Spleen (tissue), 11 donors: ENCODE measurements at regions not wholly inside any gene's neighbourhood (a gene's known extent, or its start where the extent isn't known, plus 50 kb on each side); places are given as distances from the start of the nearest gene placed in this dataset.

Source experiments
- DNase-seq: peaks from one replicate; pipeline ENCODE4 v3.0.0-alpha.2; 2020
- H3K27ac ChIP-seq, 8 donors: fragments of 200-600 bp; sonication (generic) in 7 of 8; 1 replicate in 4 of 8; 2 replicates in 4 of 8; pipeline versions ENCODE4 v1.5.0 to v1.8.0; 2016 to 2021; ENCODE audit warnings: inconsistent platforms in 4 of 8, mild to moderate bottlenecking in 4 of 8, moderate library complexity in 1 of 8
- H3K27me3 ChIP-seq, 7 donors: fragments of 200-600 bp; sonication (generic) in 6 of 7; replicated peaks in 1 of 7; 1 replicate in 4 of 7; 2 replicates in 3 of 7; pipeline versions ENCODE4 v1.5.0 to v1.8.0; 2016 to 2021; ENCODE audit warnings: inconsistent platforms in 3 of 7, mild to moderate bottlenecking in 1 of 7
- H3K36me3 ChIP-seq, 6 donors: fragments of 200-600 bp; sonication (generic) in 5 of 6; 1 replicate in 4 of 6; 2 replicates in 2 of 6; pipeline versions ENCODE4 v1.5.0 to v1.8.0; 2016 to 2021; ENCODE audit warnings: inconsistent platforms in 2 of 6
- H3K4me1 ChIP-seq, 6 donors: fragments of 200-600 bp; sonication (generic) in 5 of 6; 1 replicate in 3 of 6; 2 replicates in 3 of 6; pipeline versions ENCODE4 v1.5.0 to v1.8.0; 2016 to 2021; ENCODE audit warnings: inconsistent platforms in 3 of 6
- H3K4me3 ChIP-seq, 8 donors: fragments of 200-600 bp; sonication (generic) in 7 of 8; 1 replicate in 4 of 8; 2 replicates in 4 of 8; pipeline versions ENCODE4 v1.5.0 to v1.8.0; 2016 to 2021; ENCODE audit warnings: inconsistent platforms in 4 of 8, mild to moderate bottlenecking in 4 of 8, moderate library complexity in 2 of 8
- H3K9me3 ChIP-seq, 8 donors: fragments of 200-600 bp; sonication (generic) in 7 of 8; 1 replicate in 4 of 8; 2 replicates in 4 of 8; pipeline versions ENCODE4 v1.5.0 to v1.8.0; 2016 to 2021; ENCODE audit warnings: inconsistent platforms in 4 of 8
- POLR2A ChIP-seq, 3 donors: fragments of 450-650 bp; IDR thresholded peaks; one replicate each; pipeline ENCODE4 v1.5.1; 2017; ENCODE audit warnings: antibody characterized with exemption in 3 of 3, mild to moderate bottlenecking in 1 of 3
- POLR2AphosphoS5 ChIP-seq, 3 donors: sonication (generic); formaldehyde crosslinking; IDR thresholded peaks; one replicate each; pipeline ENCODE4 v1.5.1; 2017; ENCODE audit warnings: antibody characterized with exemption in 3 of 3
- WGBS, 5 donors: extraction: QIAGEN DNeasy Blood & Tissue Kit in 3 of 5; methylation state at CpG; one replicate each; pipeline versions ENCODE4 v1.1.5 to v1.1.7; 2013 to 2018; 5-methylcytosine and 5-hydroxymethylcytosine counted together
- intact Hi-C: fragments of 100-400 bp; cut with DNase I; formaldehyde crosslinking; loops from one replicate; pipeline ENCODE4 v1.15.0; 2023; ENCODE audit warnings: low total_unique reads
- TF ChIP-seq, protein P1 (sequence below), 11 experiments: fragments of 200-600 bp in 7 of 11; fragments of 450-650 bp in 4 of 11; sonication (generic) in 4 of 11; IDR thresholded peaks in 8 of 11; conservative IDR thresholded peaks in 3 of 11; 1 replicate in 7 of 11; 2 replicates in 4 of 11; pipeline versions ENCODE4 v1.4.0 to v1.8.0; 2016 to 2021; ENCODE audit warnings: antibody characterized with exemption in 11 of 11, inconsistent platforms in 4 of 11, mild to moderate bottlenecking in 1 of 11
- donor health status: healthy with polysubstance abuse.
- donor health status: DM: no; HTN: no; CAD: no; lungs with moderate emphysema.
- donor health status: DM: no; HTN: no; CAD: no.
- donor health status: Bipolar disorder and iron deficiency.
- donor health status: healthy.
- donor health status: DM: no; HTN: no; CAD: no.
- donor health status: DM: yes; HTN: yes; CAD: no.

DNA sequence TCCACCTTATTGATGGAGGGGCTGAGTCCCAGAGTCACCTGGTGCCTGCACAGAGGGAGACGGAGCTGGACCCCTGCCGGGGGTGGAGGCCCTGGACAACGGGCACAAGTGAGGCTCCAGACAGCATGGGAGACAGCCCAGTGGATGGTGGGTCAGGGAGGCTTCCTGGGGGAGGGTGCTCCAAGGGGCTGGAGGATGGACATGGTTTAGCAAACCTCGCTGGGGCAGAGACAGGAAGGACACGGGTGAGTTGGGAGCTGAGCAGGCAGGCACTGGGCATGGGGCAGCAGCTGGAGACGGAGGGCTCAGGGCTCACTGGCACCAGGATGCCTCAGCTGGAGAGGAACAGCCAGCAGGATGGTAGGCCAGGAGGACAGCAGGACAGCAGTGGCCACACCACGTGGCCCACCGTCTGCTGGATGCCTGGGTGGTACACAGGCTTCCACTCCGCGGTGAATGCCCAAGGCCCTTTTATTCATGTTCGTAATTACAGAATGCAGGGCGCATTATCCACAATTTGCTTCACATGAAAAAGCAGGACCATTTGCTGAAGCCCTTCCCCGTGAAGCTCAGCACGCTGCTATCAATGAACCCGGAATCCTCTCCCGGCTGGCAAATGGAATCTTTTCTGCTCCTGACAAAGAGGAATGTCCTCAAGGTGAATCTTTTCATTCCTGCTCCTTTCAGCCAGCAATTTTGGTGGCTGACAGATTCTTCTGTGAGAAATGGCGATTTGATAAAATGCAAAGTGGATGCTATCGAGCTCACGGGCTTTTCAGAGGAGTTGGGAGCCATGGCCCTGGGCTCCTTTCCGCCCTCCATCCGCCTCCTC is 138.1 kb upstream of the C14orf180 start:
- Histone ChIP-seq H3K9me3 (no peaks in the 10 kb centered on the region), H3K27ac (no peak overlapping the region), H3K27me3 (peaks cover 0 to 9% (median 0%) of the 10 kb centered on the region in 7 donors), H3K36me3 (no peaks in the 10 kb centered on the region), H3K4me1 (peaks cover 6 to 15% (median 10%) of the 10 kb centered on the region in 6 donors), H3K4me3 (no peak overlapping the region)
- 82 to 92% (median 89%) methylated on average over 15 to 21 of the region's 21 CpGs for whole genome bisulfite sequencing, 5 donors
- TF ChIP-seq, protein P1, sequence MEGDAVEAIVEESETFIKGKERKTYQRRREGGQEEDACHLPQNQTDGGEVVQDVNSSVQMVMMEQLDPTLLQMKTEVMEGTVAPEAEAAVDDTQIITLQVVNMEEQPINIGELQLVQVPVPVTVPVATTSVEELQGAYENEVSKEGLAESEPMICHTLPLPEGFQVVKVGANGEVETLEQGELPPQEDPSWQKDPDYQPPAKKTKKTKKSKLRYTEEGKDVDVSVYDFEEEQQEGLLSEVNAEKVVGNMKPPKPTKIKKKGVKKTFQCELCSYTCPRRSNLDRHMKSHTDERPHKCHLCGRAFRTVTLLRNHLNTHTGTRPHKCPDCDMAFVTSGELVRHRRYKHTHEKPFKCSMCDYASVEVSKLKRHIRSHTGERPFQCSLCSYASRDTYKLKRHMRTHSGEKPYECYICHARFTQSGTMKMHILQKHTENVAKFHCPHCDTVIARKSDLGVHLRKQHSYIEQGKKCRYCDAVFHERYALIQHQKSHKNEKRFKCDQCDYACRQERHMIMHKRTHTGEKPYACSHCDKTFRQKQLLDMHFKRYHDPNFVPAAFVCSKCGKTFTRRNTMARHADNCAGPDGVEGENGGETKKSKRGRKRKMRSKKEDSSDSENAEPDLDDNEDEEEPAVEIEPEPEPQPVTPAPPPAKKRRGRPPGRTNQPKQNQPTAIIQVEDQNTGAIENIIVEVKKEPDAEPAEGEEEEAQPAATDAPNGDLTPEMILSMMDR (IDR thresholded peaks at IDR 0.05 in 8 of 11, conservative IDR thresholded peaks at IDR 0.05 in 3 of 11), result no peak
- TF ChIP-seq POLR2A (IDR thresholded peaks at IDR 0.05) (no peak), POLR2AphosphoS5 (IDR thresholded peaks at IDR 0.05) (no peak)
- DNase-seq, result peak; percentile 60
- intact Hi-C loops, result no loop called here

DNA sequence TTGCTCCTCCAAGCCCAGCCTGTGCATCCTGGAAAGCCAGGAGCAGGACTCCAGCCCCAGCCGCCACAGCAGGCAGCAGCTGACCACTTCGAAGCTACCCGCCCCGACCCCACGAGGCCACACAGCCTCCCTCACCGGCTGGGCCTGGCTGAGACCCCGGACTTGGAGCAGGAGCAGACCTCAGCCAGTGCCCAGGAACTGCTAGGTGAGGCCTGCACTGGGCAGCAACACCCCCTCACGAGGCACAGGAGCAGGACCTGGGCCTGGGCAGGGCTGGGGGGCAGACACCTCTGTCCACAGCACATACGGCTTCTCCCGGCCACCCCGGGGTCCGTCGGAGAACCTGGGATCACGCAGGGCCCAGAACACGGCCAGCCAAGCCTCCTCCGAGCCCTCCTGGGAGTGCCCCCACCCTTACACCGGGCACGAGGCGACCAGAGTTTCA is 137.4 kb upstream of the C14orf180 start:
- TF ChIP-seq POLR2A (IDR thresholded peaks at IDR 0.05) (no peak), POLR2AphosphoS5 (IDR thresholded peaks at IDR 0.05) (no peak)
- TF ChIP-seq, protein P1 (IDR thresholded peaks at IDR 0.05 in 8 of 11, conservative IDR thresholded peaks at IDR 0.05 in 3 of 11), result no peak
- H3K27me3 ChIP-seq, result peaks cover 0 to 15% (median 0%) of the 10 kb centered on the region in 7 donors
- no peak overlapping the region for H3K4me3 ChIP-seq
- H3K9me3 ChIP-seq, result no peaks in the 10 kb centered on the region
- intact Hi-C loops, result no loop called here
- 81 to 89% (median 88%) methylated on average over 4 to 19 of the region's 19 CpGs for WGBS, 5 donors
- no peak overlapping the region for H3K27ac ChIP-seq
- H3K36me3 ChIP-seq, result no peaks in the 10 kb centered on the region
- peak; percentile 64 for DNase-seq
- peaks cover 2 to 9% (median 6%) of the 10 kb centered on the region in 6 donors for H3K4me1 ChIP-seq

DNA sequence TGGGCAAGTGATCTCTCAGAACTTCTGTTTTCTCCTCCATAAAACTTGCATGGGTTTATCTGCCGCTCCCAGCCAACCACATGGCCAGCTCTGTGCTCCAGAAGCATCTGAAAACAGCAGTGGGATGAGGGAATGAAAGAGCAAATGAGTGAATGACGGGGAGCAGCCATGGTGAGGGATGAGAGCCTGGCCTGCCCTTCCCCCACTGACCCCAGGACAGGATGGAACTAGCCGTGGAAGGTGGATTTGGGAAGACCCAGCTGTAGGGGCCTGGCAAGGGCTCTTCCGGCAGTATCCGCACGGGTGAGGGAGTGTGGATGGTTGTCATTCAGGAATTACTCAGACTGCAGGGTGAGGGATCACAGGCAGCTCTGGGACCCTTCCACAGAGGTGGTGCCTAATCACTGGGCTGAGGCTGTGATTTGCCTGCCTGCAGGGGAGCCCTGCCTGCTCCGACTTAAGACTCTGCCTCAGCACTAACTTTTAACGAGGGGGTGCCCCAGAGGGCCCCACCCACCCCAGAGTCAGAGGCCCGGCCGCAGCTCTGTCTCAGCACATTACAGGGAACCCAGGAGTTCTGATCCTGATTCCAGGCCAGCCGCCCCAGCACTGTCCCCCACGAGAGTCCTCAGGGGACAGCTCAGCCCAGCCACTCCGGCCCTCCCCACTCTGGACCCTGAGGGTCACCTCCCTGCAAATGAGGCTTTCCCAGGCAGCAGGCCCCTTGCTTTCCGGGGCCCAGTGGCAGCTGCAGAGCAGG is 136.8 kb upstream of the C14orf180 start:
- Histone ChIP-seq H3K27ac (no peak overlapping the region), H3K9me3 (peaks cover 0 to under 1% (median 0%) of the 10 kb centered on the region in 8 donors), H3K27me3 (peaks cover 0 to 22% (median 7%) of the 10 kb centered on the region in 7 donors), H3K36me3 (no peaks in the 10 kb centered on the region), H3K4me3 (no peak overlapping the region), H3K4me1 (peaks cover 0 to 3% (median under 1%) of the 10 kb centered on the region in 6 donors)
- TF ChIP-seq POLR2AphosphoS5 (IDR thresholded peaks at IDR 0.05) (no peak), POLR2A (IDR thresholded peaks at IDR 0.05) (no peak)
- TF ChIP-seq, protein P1 (IDR thresholded peaks at IDR 0.05 in 8 of 11, conservative IDR thresholded peaks at IDR 0.05 in 3 of 11), result no peak
- peak; percentile 67 for DNase-seq
- intact Hi-C loops, result no loop called here
- 82 to 87% (median 84%) methylated on average over 9 to 14 of the region's 14 CpGs for WGBS, 5 donors
